ENCODE measurements at regions not wholly inside any gene's neighbourhood (a gene's known extent, or its start where the extent isn't known, plus 50 kb on each side); places are given as distances from the start of the nearest gene placed in this dataset.

GRCh38 chr12:89826468-89826867, 117.8 kb upstream of the ATP2B1 start:
- TF ChIP-seq POLR2A (IDR thresholded peaks at IDR 0.05) = no peak
- TF ChIP-seq POLR2AphosphoS5 (IDR thresholded peaks at IDR 0.05) = no peak
- TF ChIP-seq CTCF (IDR thresholded peaks at IDR 0.05) = no peak
- TF ChIP-seq EP300 (IDR thresholded peaks at IDR 0.05) = no peak

All from gastroesophageal sphincter (tissue), 3 donors.